ENCODE measurements at regions not wholly inside any gene's neighbourhood (a gene's known extent, or its start where the extent isn't known, plus 50 kb on each side); places are given as distances from the start of the nearest gene placed in this dataset.
"Not testable (repeated sequence)": the region's sequence is repeated elsewhere in the genome, so short reads cannot be mapped to it uniquely, and the experiment has no call there.

- peaks cover 3% of the 10 kb centered on the region for H3K9me3 ChIP-seq (ENCODE audit: low read depth, low read length)
Observed at GRCh38 chr14:27623782-27624181, 1025.9 kb upstream of the NOVA1 start.

DNA sequence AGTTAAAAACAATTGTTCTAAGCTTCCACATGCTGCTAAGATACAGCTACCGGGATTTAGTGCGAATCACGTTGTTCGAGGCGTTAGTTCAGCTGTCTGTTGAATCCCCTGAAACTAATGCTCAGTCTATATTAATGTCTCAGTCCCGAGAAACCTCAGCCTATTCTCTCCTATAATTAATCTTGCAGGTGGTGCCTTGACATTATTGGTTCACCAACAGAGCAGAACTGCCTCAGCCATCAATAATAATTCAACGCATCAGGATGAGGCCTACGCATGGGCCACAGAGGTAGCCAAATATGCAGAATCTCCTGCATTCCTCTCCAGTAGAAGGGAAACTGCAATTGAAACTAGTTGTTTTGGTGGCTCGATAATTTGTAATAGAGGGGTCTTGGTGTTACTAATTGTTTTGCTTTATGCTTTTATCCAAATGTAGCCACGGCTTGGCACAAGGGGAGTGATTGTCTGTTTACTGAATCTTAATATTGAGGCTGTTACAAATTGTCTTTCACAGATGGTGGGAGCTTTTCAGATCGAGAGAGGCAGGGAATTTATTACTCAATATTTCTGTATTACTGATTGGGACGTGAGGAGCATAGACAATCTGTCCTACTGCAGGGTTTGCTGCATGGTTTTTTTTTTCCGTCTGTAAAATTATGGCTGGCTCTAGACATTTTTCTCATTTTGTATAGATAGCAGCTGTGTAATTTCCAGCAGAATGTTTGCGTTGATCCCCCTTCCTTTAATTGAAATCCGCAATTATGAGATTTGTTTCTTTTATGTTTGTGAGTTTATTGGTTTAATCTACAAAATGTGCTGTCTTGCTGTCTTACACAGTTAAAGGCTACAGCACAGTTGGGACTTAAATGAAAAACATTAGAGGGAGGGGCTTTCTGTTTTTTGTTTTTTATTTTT, 1036.5 kb upstream of the NOVA1 start:
- DNase-seq (ENCODE audit: insufficient read length, low spot score, missing footprints), result no peak
- Histone ChIP-seq H3K9me3 (ENCODE audit: low read depth, low read length) (no peaks in the 10 kb centered on the region), H4K20me1 (ENCODE audit: insufficient read depth, low read length) (no peaks in the 10 kb centered on the region), H2AFZ (ENCODE audit: low read length) (no peak overlapping the region), H3K4me1 (ENCODE audit: insufficient read depth, low read length) (no peaks in the 10 kb centered on the region), H3K27ac (ENCODE audit: low read depth, low read length) (no peak overlapping the region), H3K27me3 (ENCODE audit: insufficient read depth, low read length) (no peaks in the 10 kb centered on the region), H3K4me3 (ENCODE audit: insufficient read depth, low read length) (no peak overlapping the region), H3K4me2 (ENCODE audit: insufficient read depth, low read length) (no peak overlapping the region), H3K79me2 (ENCODE audit: insufficient read depth, low read length) (no peaks in the 10 kb centered on the region), H3K36me3 (ENCODE audit: insufficient read depth, low read length) (no peaks in the 10 kb centered on the region)
- TF ChIP-seq CTCF (IDR thresholded peaks at IDR 0.05; ENCODE audit: extremely low read depth, low read depth, low read length), result no peak

More at GRCh38 chr14:27623782-27624181, 1025.9 kb upstream of the NOVA1 start:
- no peak for DNase-seq (ENCODE audit: insufficient read length, low spot score, missing footprints)
- no peak for TF ChIP-seq CTCF (IDR thresholded peaks at IDR 0.05; ENCODE audit: extremely low read depth, low read depth, low read length)
- Histone ChIP-seq H3K4me2 (ENCODE audit: insufficient read depth, low read length) (no peak overlapping the region), H3K27ac (ENCODE audit: low read depth, low read length) (no peak overlapping the region), H3K79me2 (ENCODE audit: insufficient read depth, low read length) (no peaks in the 10 kb centered on the region), H4K20me1 (ENCODE audit: insufficient read depth, low read length) (no peaks in the 10 kb centered on the region), H2AFZ (ENCODE audit: low read length) (no peak overlapping the region), H3K36me3 (ENCODE audit: insufficient read depth, low read length) (no peaks in the 10 kb centered on the region), H3K27me3 (ENCODE audit: insufficient read depth, low read length) (no peaks in the 10 kb centered on the region), H3K4me3 (ENCODE audit: insufficient read depth, low read length) (no peak overlapping the region), H3K4me1 (ENCODE audit: insufficient read depth, low read length) (no peaks in the 10 kb centered on the region)

DNA sequence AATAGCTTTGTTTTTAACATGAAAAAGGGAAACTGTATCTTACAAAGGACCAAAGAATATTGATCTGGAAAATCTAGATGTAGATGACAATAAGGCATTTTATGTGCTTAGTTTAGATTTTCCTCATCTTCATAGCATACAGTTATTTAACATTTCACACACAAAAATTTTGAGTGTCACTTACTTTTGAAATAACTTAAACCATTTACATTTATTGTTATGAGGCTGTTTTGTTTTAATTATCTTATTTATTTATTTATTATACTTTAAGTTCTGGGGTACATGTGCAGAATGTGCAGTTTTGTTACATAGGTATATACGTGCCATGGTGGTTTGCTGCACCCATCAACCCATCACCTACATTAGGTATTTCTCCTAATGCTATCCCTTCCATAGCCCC, 1042.9 kb upstream of the NOVA1 start:
- not testable (repeated sequence) for H4K20me1 ChIP-seq (ENCODE audit: insufficient read depth, low read length); H3K27ac ChIP-seq (ENCODE audit: low read depth, low read length); H3K9me3 ChIP-seq (ENCODE audit: low read depth, low read length); H3K4me2 ChIP-seq (ENCODE audit: insufficient read depth, low read length); H3K27me3 ChIP-seq (ENCODE audit: insufficient read depth, low read length); H3K4me1 ChIP-seq (ENCODE audit: insufficient read depth, low read length); H3K79me2 ChIP-seq (ENCODE audit: insufficient read depth, low read length); H2AFZ ChIP-seq (ENCODE audit: low read length); H3K4me3 ChIP-seq (ENCODE audit: insufficient read depth, low read length); DNase-seq (ENCODE audit: insufficient read length, low spot score, missing footprints); H3K36me3 ChIP-seq (ENCODE audit: insufficient read depth, low read length)

- Histone ChIP-seq H3K27me3 (ENCODE audit: insufficient read depth, low read length) (no peaks in the 10 kb centered on the region), H2AFZ (ENCODE audit: low read length) (no peak overlapping the region), H3K27ac (ENCODE audit: low read depth, low read length) (no peak overlapping the region), H3K79me2 (ENCODE audit: insufficient read depth, low read length) (no peaks in the 10 kb centered on the region), H3K9me3 (ENCODE audit: low read depth, low read length) (peaks cover 3% of the 10 kb centered on the region), H3K36me3 (ENCODE audit: insufficient read depth, low read length) (no peaks in the 10 kb centered on the region), H3K4me2 (ENCODE audit: insufficient read depth, low read length) (no peak overlapping the region), H3K4me1 (ENCODE audit: insufficient read depth, low read length) (no peaks in the 10 kb centered on the region), H3K4me3 (ENCODE audit: insufficient read depth, low read length) (no peak overlapping the region), H4K20me1 (ENCODE audit: insufficient read depth, low read length) (no peaks in the 10 kb centered on the region)
- no peak for DNase-seq (ENCODE audit: insufficient read length, low spot score, missing footprints)
- TF ChIP-seq CTCF (IDR thresholded peaks at IDR 0.05; ENCODE audit: extremely low read depth, low read depth, low read length), result no peak
Observed at GRCh38 chr14:27642251-27642866, 1044.5 kb upstream of the NOVA1 start.
